Activated naive CD8-positive, alpha-beta T cell treated with anti-CD3 and anti-CD28 coated beads, Interleukin-2, amount 50 U/mL, for 24 hours (primary cell): ENCODE measurements at regions not wholly inside any gene's neighbourhood (a gene's known extent, or its start where the extent isn't known, plus 50 kb on each side); places are given as distances from the start of the nearest gene placed in this dataset.

Experiments
- ATAC-seq: fragments of 150-1000 bp; cut with Tn5 transposase; one replicate; pipeline ENCODE4 v1.10.0; 2021
- DNase-seq: peaks from one replicate; pipeline ENCODE4 v3.0.0; 2021
- H3K27ac Mint-ChIP-seq: one replicate; pipeline ENCODE4 v1.8.0; 2021; ENCODE audit warnings: mild to moderate bottlenecking, mixed read lengths
- H3K27me3 Mint-ChIP-seq: one replicate; pipeline ENCODE4 v1.8.0; 2021; ENCODE audit warnings: mixed read lengths
- H3K36me3 Mint-ChIP-seq: one replicate; pipeline ENCODE4 v1.8.0; 2021; ENCODE audit warnings: low read depth, mixed read lengths
- H3K4me1 Mint-ChIP-seq: one replicate; pipeline ENCODE4 v1.8.0; 2021; ENCODE audit warnings: mixed read lengths
- H3K4me3 Mint-ChIP-seq: one replicate; pipeline ENCODE4 v1.8.0; 2021; ENCODE audit warnings: mild to moderate bottlenecking, moderate library complexity, mixed read lengths
- H3K9me3 Mint-ChIP-seq: one replicate; pipeline ENCODE4 v1.8.0; 2021; ENCODE audit warnings: mixed read lengths

DNA sequence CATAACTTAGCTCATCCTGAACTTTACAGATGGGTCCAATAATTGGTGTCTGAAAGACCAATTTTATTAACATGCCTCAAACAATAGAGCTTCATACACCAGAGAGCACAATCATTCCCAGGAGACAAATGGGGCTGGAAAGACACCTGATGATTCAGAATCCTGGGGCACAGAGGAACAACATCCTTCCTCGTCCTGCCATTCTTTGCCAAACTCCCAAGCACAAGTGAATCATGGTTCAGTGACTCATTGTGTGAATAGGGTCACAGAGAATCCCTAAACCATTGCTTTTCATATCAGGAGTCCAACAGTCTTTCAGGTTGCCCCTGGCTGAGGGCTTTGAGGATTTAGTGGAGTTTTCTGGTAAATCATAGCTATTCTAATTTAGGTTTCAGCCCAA is 266.4 kb upstream of the BMP2 start:
- Mint-ChIP-seq H3K36me3 (no peaks in the 10 kb centered on the region), H3K27me3 (peaks cover 3% of the 10 kb centered on the region), H3K4me1 (no peaks in the 10 kb centered on the region), H3K27ac (no peak overlapping the region), H3K4me3 (no peak overlapping the region), H3K9me3 (peaks cover 4% of the 10 kb centered on the region)
- DNase-seq (no peak), ATAC-seq (no peak)

DNA sequence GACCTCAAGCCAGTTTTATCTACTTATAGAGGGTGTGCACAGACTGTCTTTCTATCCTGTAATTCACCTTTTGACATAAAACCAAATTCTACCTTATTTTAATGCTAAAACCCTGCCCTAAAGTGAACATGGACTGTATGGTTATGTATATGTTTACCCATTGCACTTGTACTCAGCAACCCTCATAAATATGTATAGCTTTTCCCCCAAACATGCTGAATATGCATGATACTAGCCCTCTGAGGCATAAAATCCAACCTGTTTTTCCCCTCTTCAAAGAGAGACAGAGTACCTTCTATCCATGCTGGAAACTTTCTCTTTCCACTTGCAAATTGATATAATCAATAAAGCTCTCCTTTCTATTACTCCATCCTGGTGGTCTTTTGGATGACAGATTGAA is 267.9 kb upstream of the BMP2 start:
- peaks cover 4% of the 10 kb centered on the region for H3K9me3 Mint-ChIP-seq

DNA sequence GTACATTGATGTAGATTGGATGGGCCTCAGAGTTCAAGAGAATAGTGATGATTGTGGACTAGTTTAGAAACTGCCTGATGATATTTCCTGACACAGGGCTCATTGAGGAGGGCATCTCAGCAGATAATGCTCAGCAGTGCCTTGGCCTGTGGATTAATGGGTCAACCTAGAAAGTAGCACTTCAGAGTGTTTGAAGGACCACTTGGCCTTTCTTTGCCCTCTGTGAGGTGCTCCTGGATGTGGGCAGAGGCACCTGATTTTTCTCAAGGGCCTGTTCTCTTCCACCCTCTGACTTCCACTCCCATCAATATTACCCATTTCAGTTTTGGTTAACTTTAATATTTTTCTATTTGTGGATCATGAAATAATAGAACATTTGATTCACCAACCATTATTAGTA is 270.6 kb upstream of the BMP2 start:
- Mint-ChIP-seq H3K36me3 (no peaks in the 10 kb centered on the region), H3K4me3 (no peak overlapping the region), H3K27me3 (peaks cover 3% of the 10 kb centered on the region), H3K9me3 (no peaks in the 10 kb centered on the region), H3K4me1 (no peaks in the 10 kb centered on the region), H3K27ac (no peak overlapping the region)
- no peak for DNase-seq
- ATAC-seq, result no peak

More for the DNA sequence above, 267.9 kb upstream of the BMP2 start:
- DNase-seq (no peak), ATAC-seq (no peak)
- Mint-ChIP-seq H3K4me1 (no peaks in the 10 kb centered on the region), H3K27me3 (peaks cover 3% of the 10 kb centered on the region), H3K27ac (no peak overlapping the region), H3K36me3 (no peaks in the 10 kb centered on the region), H3K4me3 (no peak overlapping the region)

DNA sequence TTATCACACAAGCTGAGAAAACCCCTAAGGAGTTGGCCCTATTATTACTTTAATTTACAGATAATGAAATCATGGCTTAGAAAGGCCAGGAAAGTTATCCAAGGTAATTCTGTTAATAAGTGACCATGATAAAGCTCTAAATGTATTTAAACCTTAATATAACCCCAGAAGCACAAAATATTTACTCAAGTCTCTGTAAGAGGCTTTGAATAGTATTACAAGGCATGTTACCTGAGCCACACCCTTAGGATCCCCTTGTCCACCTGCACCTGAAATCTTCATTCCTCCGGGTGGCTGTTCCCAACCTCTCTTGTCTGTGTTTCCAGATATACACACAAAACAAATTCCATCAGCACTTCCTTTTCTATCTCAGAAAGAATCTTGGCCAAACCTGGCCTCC is 271.6 kb upstream of the BMP2 start:
- no peak for ATAC-seq
- H3K36me3 Mint-ChIP-seq, result no peaks in the 10 kb centered on the region
- H3K27me3 Mint-ChIP-seq, result peaks cover 3% of the 10 kb centered on the region
- no peaks in the 10 kb centered on the region for H3K4me1 Mint-ChIP-seq
- no peak overlapping the region for H3K4me3 Mint-ChIP-seq
- no peaks in the 10 kb centered on the region for H3K9me3 Mint-ChIP-seq
- no peak for DNase-seq
- H3K27ac Mint-ChIP-seq, result no peak overlapping the region

GRCh38 chr20:6492271-6493055 is 275.0 kb upstream of the BMP2 start:
- DNase-seq (no peak), ATAC-seq (no peak)
- Mint-ChIP-seq H3K4me1 (no peaks in the 10 kb centered on the region), H3K27me3 (no peaks in the 10 kb centered on the region), H3K4me3 (no peak overlapping the region), H3K9me3 (no peaks in the 10 kb centered on the region), H3K36me3 (no peaks in the 10 kb centered on the region), H3K27ac (no peak overlapping the region)

- H3K36me3 Mint-ChIP-seq, result no peaks in the 10 kb centered on the region
- ATAC-seq (no peak), DNase-seq (no peak)
- no peaks in the 10 kb centered on the region for H3K27me3 Mint-ChIP-seq
- no peak overlapping the region for H3K27ac Mint-ChIP-seq
- H3K4me1 Mint-ChIP-seq, result no peaks in the 10 kb centered on the region
- H3K4me3 Mint-ChIP-seq, result no peak overlapping the region
- H3K9me3 Mint-ChIP-seq, result no peaks in the 10 kb centered on the region
Observed at GRCh38 chr20:6490849-6491248, 276.6 kb upstream of the BMP2 start.

DNA sequence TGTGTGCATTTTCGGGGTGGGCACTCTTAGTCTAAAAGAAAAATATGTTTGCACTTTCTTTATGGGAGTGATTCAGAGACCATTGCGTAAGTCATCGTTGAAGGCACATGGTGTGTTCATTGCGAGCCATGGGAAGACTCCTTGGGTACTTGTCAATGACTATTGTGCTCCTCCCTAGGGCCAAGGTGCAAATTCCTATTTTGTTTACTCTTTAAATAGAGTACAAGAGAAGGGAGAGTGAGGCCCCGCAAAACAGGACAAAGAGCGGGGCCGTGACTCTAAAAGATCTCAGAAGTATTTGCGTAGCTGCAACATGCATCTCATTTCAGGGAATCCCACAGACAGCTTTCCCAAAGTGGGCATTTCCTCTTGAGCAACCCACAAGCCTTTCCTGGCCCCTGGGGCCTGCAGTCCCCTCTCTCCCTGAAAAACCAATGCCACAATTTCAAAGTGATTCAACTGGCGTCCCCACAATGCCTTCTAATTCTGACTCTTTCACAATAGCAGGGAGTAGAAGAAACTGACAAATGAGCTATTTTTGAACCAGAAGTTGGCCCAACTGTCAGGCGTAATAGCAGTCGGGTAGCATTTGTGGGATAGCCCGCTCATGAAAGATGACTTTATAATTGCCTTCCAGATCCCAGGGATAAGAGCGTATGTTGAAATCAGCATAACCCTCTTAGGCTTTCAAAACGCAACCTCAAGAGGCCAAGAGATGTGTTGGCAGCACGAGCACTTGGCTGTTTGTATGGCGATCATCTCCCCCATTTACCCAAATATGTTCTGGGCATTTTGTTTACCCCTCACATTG is 277.9 kb upstream of the BMP2 start:
- no peaks in the 10 kb centered on the region for H3K9me3 Mint-ChIP-seq
- no peaks in the 10 kb centered on the region for H3K27me3 Mint-ChIP-seq
- H3K27ac Mint-ChIP-seq, result no peak overlapping the region
- H3K4me3 Mint-ChIP-seq, result no peak overlapping the region
- H3K4me1 Mint-ChIP-seq, result no peaks in the 10 kb centered on the region
- ATAC-seq (no peak), DNase-seq (no peak)
- no peaks in the 10 kb centered on the region for H3K36me3 Mint-ChIP-seq

- ATAC-seq, result no peak
Observed at GRCh38 chr20:6485351-6485750, 282.1 kb upstream of the BMP2 start.

GRCh38 chr20:6483727-6484126 is 283.8 kb upstream of the BMP2 start:
- Mint-ChIP-seq H3K4me3 (no peak overlapping the region), H3K36me3 (no peaks in the 10 kb centered on the region), H3K27ac (no peak overlapping the region), H3K9me3 (no peaks in the 10 kb centered on the region), H3K27me3 (no peaks in the 10 kb centered on the region), H3K4me1 (no peaks in the 10 kb centered on the region)
- DNase-seq (no peak), ATAC-seq (no peak)

More at GRCh38 chr20:6485351-6485750, 282.1 kb upstream of the BMP2 start:
- H3K36me3 Mint-ChIP-seq, result no peaks in the 10 kb centered on the region
- DNase-seq, result no peak
- no peak overlapping the region for H3K4me3 Mint-ChIP-seq
- H3K9me3 Mint-ChIP-seq, result no peaks in the 10 kb centered on the region
- no peaks in the 10 kb centered on the region for H3K4me1 Mint-ChIP-seq
- H3K27ac Mint-ChIP-seq, result no peak overlapping the region
- no peaks in the 10 kb centered on the region for H3K27me3 Mint-ChIP-seq

DNA sequence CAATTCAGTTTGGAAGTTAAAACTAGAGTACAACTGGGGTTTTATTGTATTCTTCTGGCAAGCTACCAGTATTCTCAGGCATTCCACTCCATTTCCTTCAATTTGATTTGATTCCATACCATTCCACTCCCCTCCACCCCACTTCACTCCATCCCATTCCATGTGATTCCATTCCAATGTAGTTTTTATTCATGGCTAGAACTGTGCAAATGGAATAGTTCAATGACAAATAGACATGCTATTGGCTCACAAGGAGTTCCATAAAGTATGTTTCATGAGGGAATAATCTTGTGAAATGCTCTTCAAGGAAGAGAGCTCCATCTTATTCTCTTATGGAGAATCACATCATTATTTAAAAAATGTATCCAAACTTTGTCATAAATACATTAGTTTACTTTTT is 285.0 kb upstream of the BMP2 start:
- ATAC-seq (no peak), DNase-seq (no peak)
- Mint-ChIP-seq H3K9me3 (no peaks in the 10 kb centered on the region), H3K4me3 (no peak overlapping the region), H3K27ac (no peak overlapping the region), H3K27me3 (no peaks in the 10 kb centered on the region), H3K36me3 (no peaks in the 10 kb centered on the region), H3K4me1 (no peaks in the 10 kb centered on the region)

GRCh38 chr20:6480328-6481200 is 286.9 kb upstream of the BMP2 start:
- Mint-ChIP-seq H3K27me3 (no peaks in the 10 kb centered on the region), H3K9me3 (no peaks in the 10 kb centered on the region), H3K36me3 (no peaks in the 10 kb centered on the region), H3K4me3 (no peak overlapping the region), H3K4me1 (no peaks in the 10 kb centered on the region), H3K27ac (no peak overlapping the region)
- ATAC-seq, result no peak
- DNase-seq, result no peak

DNA sequence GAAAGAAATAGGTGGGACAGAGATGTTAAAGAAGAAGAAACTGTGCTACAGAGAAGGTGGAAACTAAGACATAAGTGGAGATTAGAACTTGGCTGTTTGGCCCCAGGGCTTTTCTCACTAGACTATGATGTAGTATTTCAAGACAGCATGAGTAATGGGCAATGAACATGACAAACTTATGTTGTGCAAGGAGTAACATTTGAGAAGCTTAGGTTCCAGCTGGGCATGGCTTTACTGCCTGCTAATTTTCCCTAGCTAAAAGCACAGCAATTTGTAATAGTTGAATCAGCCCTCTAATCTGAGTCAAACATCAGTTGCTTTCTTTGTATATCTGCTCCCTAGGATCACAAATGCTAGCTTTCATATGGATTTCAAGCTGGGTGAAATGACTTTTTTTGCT is 294.3 kb upstream of the BMP2 start:
- no peak overlapping the region for H3K27ac Mint-ChIP-seq

DNA sequence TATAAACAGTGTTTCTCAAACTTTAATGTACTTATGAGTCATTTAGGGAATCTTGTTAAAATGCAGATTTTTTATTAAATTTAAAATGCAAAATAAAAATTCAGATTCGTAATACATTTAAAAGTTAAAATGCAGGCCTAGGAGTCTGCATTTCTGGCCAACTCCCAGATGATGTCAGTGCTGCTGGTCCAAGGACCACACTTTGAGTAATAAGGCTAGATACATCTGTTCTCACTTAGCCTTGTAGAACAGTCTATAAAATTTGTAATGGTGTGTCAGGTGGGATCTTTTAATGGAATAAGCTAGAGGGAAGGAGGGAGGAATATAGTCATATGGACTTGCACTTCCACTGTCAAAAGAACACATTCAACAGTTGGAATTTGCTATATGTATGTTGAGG is 295.6 kb upstream of the BMP2 start:
- no peaks in the 10 kb centered on the region for H3K36me3 Mint-ChIP-seq
- no peaks in the 10 kb centered on the region for H3K27me3 Mint-ChIP-seq
- ATAC-seq, result no peak
- H3K9me3 Mint-ChIP-seq, result no peaks in the 10 kb centered on the region
- DNase-seq, result no peak
- H3K4me3 Mint-ChIP-seq, result no peak overlapping the region
- H3K27ac Mint-ChIP-seq, result no peak overlapping the region
- no peaks in the 10 kb centered on the region for H3K4me1 Mint-ChIP-seq

More for the DNA sequence above, 294.3 kb upstream of the BMP2 start:
- Mint-ChIP-seq H3K36me3 (no peaks in the 10 kb centered on the region), H3K27me3 (no peaks in the 10 kb centered on the region), H3K9me3 (no peaks in the 10 kb centered on the region), H3K4me3 (no peak overlapping the region), H3K4me1 (no peaks in the 10 kb centered on the region)
- DNase-seq, result no peak
- no peak for ATAC-seq

DNA sequence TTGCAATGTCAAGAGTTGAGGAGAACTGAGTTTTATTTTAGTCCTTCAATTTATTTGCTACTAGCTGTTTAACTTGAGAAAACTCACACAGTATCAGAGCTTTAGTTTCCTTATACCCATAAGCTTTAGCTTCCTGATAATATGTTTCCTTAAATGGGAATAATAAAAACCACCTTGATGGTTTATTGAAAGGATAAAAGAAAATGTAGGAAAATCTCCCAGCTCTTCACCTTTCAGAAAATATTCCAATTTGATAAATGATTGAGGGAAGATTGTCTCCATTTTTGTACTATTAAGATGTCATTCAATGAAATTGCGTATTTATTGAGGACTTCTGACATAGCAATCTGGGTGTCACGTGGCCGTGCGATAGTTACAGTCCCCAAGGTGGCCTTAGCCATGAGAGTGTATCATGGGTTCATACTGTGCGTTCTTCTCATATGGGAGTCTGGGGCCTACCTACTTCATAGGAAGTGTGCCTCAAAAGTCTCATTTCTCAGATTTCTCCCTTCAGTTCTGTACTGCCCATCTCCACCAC is 296.3 kb upstream of the BMP2 start:
- Mint-ChIP-seq H3K27me3 (no peaks in the 10 kb centered on the region), H3K4me1 (no peaks in the 10 kb centered on the region), H3K9me3 (no peaks in the 10 kb centered on the region), H3K4me3 (no peak overlapping the region), H3K36me3 (no peaks in the 10 kb centered on the region), H3K27ac (no peak overlapping the region)
- ATAC-seq (no peak), DNase-seq (no peak)
